ENCODE measurements at regions not wholly inside any gene's neighbourhood (a gene's known extent, or its start where the extent isn't known, plus 50 kb on each side); places are given as distances from the start of the nearest gene placed in this dataset.

DNA sequence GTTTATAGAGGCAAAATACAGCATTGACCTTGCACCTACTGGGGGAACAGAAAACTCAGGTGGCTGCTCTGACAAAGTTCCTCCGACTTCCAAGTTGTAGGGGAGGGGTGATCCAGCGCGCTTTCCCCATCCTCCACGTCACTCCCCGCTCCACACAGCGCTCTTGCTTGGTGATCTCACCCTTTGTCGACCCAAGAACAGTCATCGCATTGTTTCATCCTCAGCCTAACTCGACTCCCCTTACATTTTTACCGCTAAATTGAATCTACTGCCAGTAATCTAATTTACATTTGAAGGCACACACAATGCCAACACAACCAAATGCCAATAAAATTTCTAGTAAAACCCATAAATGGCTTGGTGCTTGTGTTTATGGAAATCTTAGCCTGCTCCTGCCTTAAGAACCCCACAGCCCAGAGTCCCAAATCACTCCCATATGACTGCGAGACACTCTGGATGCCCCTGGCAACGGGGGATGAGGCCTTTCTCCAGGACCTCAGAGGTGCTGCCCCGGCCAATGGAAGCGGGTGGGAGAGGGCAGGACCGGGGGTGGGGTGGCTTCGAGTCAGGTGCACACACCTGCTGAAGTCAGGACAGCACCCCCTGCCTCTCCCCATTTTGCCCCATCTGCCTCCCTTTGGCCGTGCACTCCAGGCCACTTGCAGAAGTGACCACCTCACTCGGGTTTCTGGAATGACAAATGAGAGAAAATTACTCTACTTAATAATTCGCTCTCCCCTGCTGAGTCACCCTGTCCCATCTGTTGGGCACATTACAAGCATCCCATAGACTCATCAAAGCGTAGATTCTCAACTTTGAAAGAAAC lies 98.2 kb upstream of the GSC start:
- TF ChIP-seq, protein P1, sequence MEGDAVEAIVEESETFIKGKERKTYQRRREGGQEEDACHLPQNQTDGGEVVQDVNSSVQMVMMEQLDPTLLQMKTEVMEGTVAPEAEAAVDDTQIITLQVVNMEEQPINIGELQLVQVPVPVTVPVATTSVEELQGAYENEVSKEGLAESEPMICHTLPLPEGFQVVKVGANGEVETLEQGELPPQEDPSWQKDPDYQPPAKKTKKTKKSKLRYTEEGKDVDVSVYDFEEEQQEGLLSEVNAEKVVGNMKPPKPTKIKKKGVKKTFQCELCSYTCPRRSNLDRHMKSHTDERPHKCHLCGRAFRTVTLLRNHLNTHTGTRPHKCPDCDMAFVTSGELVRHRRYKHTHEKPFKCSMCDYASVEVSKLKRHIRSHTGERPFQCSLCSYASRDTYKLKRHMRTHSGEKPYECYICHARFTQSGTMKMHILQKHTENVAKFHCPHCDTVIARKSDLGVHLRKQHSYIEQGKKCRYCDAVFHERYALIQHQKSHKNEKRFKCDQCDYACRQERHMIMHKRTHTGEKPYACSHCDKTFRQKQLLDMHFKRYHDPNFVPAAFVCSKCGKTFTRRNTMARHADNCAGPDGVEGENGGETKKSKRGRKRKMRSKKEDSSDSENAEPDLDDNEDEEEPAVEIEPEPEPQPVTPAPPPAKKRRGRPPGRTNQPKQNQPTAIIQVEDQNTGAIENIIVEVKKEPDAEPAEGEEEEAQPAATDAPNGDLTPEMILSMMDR (conservative IDR thresholded peaks at IDR 0.05; ENCODE audit: low read depth in 2 of 2) = no peak
- TF ChIP-seq EZH2phosphoT487 (IDR thresholded peaks at IDR 0.05; ENCODE audit: unreplicated experiment) (no peak), EZH2 (IDR thresholded peaks at IDR 0.05; ENCODE audit: low read depth, unreplicated experiment) (no peak), POLR2AphosphoS5 (IDR thresholded peaks at IDR 0.05; ENCODE audit: low read depth) (no peak), CREB1 (CRISPR knock-in tag; IDR thresholded peaks at IDR 0.05; ENCODE audit: low read depth) (no peak), REST (IDR thresholded peaks at IDR 0.05; ENCODE audit: unreplicated experiment) (no peak), JUNB (IDR thresholded peaks at IDR 0.05; ENCODE audit: unreplicated experiment) (no peak), STAT1 (IDR thresholded peaks at IDR 0.05; ENCODE audit: unreplicated experiment) (no peak)
- TF ChIP-seq, protein P2, sequence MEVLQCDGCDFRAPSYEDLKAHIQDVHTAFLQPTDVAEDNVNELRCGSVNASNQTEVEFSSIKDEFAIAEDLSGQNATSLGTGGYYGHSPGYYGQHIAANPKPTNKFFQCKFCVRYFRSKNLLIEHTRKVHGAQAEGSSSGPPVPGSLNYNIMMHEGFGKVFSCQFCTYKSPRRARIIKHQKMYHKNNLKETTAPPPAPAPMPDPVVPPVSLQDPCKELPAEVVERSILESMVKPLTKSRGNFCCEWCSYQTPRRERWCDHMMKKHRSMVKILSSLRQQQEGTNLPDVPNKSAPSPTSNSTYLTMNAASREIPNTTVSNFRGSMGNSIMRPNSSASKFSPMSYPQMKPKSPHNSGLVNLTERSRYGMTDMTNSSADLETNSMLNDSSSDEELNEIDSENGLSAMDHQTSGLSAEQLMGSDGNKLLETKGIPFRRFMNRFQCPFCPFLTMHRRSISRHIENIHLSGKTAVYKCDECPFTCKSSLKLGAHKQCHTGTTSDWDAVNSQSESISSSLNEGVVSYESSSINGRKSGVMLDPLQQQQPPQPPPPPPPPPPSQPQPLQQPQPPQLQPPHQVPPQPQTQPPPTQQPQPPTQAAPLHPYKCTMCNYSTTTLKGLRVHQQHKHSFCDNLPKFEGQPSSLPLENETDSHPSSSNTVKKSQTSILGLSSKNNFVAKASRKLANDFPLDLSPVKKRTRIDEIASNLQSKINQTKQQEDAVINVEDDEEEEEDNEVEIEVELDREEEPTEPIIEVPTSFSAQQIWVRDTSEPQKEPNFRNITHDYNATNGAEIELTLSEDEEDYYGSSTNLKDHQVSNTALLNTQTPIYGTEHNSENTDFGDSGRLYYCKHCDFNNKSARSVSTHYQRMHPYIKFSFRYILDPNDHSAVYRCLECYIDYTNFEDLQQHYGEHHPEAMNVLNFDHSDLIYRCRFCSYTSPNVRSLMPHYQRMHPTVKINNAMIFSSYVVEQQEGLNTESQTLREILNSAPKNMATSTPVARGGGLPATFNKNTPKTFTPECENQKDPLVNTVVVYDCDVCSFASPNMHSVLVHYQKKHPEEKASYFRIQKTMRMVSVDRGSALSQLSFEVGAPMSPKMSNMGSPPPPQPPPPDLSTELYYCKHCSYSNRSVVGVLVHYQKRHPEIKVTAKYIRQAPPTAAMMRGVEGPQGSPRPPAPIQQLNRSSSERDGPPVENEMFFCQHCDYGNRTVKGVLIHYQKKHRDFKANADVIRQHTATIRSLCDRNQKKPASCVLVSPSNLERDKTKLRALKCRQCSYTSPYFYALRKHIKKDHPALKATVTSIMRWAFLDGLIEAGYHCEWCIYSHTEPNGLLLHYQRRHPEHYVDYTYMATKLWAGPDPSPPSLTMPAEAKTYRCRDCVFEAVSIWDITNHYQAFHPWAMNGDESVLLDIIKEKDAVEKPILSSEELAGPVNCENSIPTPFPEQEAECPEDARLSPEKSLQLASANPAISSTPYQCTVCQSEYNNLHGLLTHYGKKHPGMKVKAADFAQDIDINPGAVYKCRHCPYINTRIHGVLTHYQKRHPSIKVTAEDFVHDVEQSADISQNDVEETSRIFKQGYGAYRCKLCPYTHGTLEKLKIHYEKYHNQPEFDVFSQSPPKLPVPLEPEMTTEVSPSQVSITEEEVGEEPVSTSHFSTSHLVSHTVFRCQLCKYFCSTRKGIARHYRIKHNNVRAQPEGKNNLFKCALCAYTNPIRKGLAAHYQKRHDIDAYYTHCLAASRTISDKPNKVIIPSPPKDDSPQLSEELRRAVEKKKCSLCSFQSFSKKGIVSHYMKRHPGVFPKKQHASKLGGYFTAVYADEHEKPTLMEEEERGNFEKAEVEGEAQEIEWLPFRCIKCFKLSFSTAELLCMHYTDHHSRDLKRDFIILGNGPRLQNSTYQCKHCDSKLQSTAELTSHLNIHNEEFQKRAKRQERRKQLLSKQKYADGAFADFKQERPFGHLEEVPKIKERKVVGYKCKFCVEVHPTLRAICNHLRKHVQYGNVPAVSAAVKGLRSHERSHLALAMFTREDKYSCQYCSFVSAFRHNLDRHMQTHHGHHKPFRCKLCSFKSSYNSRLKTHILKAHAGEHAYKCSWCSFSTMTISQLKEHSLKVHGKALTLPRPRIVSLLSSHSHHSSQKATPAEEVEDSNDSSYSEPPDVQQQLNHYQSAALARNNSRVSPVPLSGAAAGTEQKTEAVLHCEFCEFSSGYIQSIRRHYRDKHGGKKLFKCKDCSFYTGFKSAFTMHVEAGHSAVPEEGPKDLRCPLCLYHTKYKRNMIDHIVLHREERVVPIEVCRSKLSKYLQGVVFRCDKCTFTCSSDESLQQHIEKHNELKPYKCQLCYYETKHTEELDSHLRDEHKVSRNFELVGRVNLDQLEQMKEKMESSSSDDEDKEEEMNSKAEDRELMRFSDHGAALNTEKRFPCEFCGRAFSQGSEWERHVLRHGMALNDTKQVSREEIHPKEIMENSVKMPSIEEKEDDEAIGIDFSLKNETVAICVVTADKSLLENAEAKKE (CRISPR knock-in tag; IDR thresholded peaks at IDR 0.05) = no peak
- TF ChIP-seq, protein P3, sequence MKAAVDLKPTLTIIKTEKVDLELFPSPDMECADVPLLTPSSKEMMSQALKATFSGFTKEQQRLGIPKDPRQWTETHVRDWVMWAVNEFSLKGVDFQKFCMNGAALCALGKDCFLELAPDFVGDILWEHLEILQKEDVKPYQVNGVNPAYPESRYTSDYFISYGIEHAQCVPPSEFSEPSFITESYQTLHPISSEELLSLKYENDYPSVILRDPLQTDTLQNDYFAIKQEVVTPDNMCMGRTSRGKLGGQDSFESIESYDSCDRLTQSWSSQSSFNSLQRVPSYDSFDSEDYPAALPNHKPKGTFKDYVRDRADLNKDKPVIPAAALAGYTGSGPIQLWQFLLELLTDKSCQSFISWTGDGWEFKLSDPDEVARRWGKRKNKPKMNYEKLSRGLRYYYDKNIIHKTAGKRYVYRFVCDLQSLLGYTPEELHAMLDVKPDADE (IDR thresholded peaks at IDR 0.05) = no peak
